ENCODE measurements at regions not wholly inside any gene's neighbourhood (a gene's known extent, or its start where the extent isn't known, plus 50 kb on each side); places are given as distances from the start of the nearest gene placed in this dataset.

DNA sequence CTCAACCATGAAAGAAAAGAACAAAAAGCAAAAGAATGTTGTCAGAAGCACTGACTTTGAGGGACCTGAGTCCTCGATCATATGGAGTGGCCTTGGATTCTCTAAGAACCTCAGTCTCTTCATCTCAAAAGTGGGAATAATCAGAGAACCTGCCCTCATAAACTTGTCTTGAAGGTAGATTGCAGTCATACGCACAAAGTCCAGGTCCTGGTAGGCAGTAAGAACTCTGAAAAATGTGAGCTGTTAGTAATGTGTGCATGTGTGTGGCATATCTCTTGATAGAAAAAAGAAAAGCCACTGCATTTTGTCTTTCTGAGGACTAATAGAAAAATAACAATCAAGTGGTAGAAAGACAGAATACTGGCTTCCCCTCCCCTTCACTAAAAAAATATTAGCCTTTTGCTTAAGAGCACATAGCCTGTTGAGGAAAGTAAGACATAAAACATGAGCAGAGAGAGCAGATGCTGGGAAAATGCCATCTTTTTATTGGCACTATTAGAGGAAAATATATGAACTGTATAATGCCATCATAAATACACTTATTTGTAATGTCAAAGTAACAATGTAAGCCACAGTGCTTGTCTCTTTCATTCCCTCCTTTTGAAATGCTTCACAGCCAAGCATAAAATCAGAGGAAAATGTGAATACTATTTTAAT lies 205.1 kb upstream of the TBX3 start:
- Histone ChIP-seq H3K36me3 (ENCODE audit: control insufficient read depth, insufficient read depth, low read length) (no peaks in the 10 kb centered on the region), H3K27me3 (ENCODE audit: control insufficient read depth, insufficient read depth, low read length) (no peaks in the 10 kb centered on the region), H3K27ac (ENCODE audit: insufficient read depth, low read length, poor library complexity, severe bottlenecking) (no peak overlapping the region), H3K4me3 (ENCODE audit: low read depth, low read length) (no peak overlapping the region), H3K4me1 (ENCODE audit: control insufficient read depth, insufficient read depth, low read length, poor library complexity, severe bottlenecking) (no peaks in the 10 kb centered on the region), H3K9me3 (ENCODE audit: control insufficient read depth in 2 of 2, low read length in 2 of 2) (no peaks in the 10 kb centered on the region)
- Mint-ChIP-seq H3K4me1 (no peaks in the 10 kb centered on the region), H3K36me3 (no peaks in the 10 kb centered on the region), H3K4me3 (no peak overlapping the region), H3K27me3 (no peaks in the 10 kb centered on the region), H3K27ac (no peak overlapping the region), H3K9me3 (peaks cover 0 to 4% (median 3%) of the 10 kb centered on the region in 7 donors)
- ATAC-seq (ENCODE audit: low read depth in 2 of 2) (no peak), DNase-seq (no peak)

DNA sequence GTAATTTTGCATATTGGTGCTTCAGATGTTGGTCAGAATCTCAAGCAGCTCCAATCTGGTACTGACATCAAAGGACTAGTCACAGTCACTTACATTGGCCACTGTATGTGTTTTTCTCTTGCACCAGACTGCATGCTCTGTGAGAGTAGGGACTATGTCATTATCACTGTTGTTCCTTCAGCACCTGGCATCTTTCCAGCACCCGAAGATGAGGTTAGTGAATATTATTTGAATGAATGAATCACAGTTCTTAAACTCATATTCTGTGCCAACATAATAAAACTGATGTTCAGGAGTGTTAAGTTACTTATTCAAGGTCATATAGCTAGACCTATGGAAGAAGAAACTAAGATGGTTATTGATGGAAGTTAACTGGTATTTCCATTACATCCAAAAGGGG lies 204.5 kb upstream of the TBX3 start:
- Histone ChIP-seq H3K4me1 (ENCODE audit: control insufficient read depth, insufficient read depth, low read length, poor library complexity, severe bottlenecking) (no peaks in the 10 kb centered on the region), H3K36me3 (ENCODE audit: control insufficient read depth, insufficient read depth, low read length) (no peaks in the 10 kb centered on the region), H3K27ac (ENCODE audit: insufficient read depth, low read length, poor library complexity, severe bottlenecking) (no peak overlapping the region), H3K9me3 (ENCODE audit: control insufficient read depth in 2 of 2, low read length in 2 of 2) (no peaks in the 10 kb centered on the region), H3K27me3 (ENCODE audit: control insufficient read depth, insufficient read depth, low read length) (no peaks in the 10 kb centered on the region), H3K4me3 (ENCODE audit: low read depth, low read length) (no peak overlapping the region)
- DNase-seq, result no peak
- no peak overlapping the region for H3K4me3 Mint-ChIP-seq
- no peaks in the 10 kb centered on the region for H3K27me3 Mint-ChIP-seq
- no peaks in the 10 kb centered on the region for H3K36me3 Mint-ChIP-seq
- H3K27ac Mint-ChIP-seq, result no peak overlapping the region
- peaks cover 0 to 4% (median 3%) of the 10 kb centered on the region in 7 donors for H3K9me3 Mint-ChIP-seq
- H3K4me1 Mint-ChIP-seq, result no peaks in the 10 kb centered on the region
- ATAC-seq (ENCODE audit: low read depth in 2 of 2), result no peak

DNA sequence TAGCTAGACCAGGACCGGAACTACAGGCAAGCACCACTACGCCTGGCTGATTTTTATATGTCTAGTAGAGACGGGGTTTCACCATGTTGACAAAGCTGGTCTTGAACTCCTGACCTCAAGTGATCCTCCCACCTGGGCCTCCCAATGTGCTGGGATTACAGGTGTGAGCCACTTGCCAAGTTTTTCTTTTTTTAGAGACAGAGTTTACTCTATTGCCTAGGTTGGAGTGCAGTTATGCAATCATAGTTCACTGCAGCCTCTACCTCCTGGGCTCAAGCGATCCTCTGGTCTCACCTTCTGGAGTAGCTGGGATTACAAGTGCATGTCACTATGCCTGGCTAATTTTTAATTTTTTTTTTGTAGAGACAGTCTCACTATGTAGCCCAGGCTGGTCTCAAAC lies 201.5 kb upstream of the TBX3 start:
- no peak overlapping the region for H3K4me3 ChIP-seq (ENCODE audit: low read depth, low read length)
- H3K27me3 ChIP-seq (ENCODE audit: control insufficient read depth, insufficient read depth, low read length), result no peaks in the 10 kb centered on the region
- no peaks in the 10 kb centered on the region for H3K9me3 ChIP-seq (ENCODE audit: control insufficient read depth in 2 of 2, low read length in 2 of 2)
- no peaks in the 10 kb centered on the region for H3K4me1 ChIP-seq (ENCODE audit: control insufficient read depth, insufficient read depth, low read length, poor library complexity, severe bottlenecking)
- no peak overlapping the region for H3K27ac Mint-ChIP-seq
- no peak for DNase-seq
- no peak overlapping the region for H3K27ac ChIP-seq (ENCODE audit: insufficient read depth, low read length, poor library complexity, severe bottlenecking)
- H3K36me3 Mint-ChIP-seq, result no peaks in the 10 kb centered on the region
- H3K36me3 ChIP-seq (ENCODE audit: control insufficient read depth, insufficient read depth, low read length), result no peaks in the 10 kb centered on the region
- no peaks in the 10 kb centered on the region for H3K4me1 Mint-ChIP-seq
- no peaks in the 10 kb centered on the region for H3K27me3 Mint-ChIP-seq
- no peak overlapping the region for H3K4me3 Mint-ChIP-seq
- H3K9me3 Mint-ChIP-seq, result peaks cover 0 to 10% (median 3%) of the 10 kb centered on the region in 7 donors
- ATAC-seq (ENCODE audit: low read depth in 2 of 2), result no peak

DNA sequence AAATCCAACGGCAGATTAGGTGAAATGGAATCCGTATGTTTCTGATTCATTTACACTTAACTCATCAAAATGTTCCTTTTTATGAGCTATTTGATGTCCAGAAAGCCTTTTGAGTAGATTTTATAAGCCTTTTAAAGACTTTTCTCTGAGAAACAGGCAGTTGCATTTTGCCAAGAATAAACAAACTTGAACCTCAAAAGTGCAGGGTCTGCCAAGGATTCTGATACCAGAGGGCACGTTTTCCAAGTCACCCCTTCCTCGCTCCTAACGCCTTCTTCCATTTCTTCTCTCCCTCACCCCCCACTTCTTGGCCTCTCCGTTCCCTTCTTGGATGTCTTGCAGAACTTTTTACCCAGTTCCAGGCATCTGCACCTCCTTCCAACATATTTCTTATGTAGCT lies 200.6 kb upstream of the TBX3 start:
- H3K4me1 Mint-ChIP-seq, result no peaks in the 10 kb centered on the region
- Histone ChIP-seq H3K4me3 (ENCODE audit: low read depth, low read length) (no peak overlapping the region), H3K4me1 (ENCODE audit: control insufficient read depth, insufficient read depth, low read length, poor library complexity, severe bottlenecking) (no peaks in the 10 kb centered on the region), H3K36me3 (ENCODE audit: control insufficient read depth, insufficient read depth, low read length) (no peaks in the 10 kb centered on the region), H3K9me3 (ENCODE audit: control insufficient read depth in 2 of 2, low read length in 2 of 2) (no peaks in the 10 kb centered on the region), H3K27me3 (ENCODE audit: control insufficient read depth, insufficient read depth, low read length) (no peaks in the 10 kb centered on the region), H3K27ac (ENCODE audit: insufficient read depth, low read length, poor library complexity, severe bottlenecking) (no peak overlapping the region)
- no peaks in the 10 kb centered on the region for H3K27me3 Mint-ChIP-seq
- H3K4me3 Mint-ChIP-seq, result no peak overlapping the region
- ATAC-seq (ENCODE audit: low read depth in 2 of 2) (no peak), DNase-seq (no peak)
- H3K27ac Mint-ChIP-seq, result no peak overlapping the region
- peaks cover 0 to 10% (median 3%) of the 10 kb centered on the region in 7 donors for H3K9me3 Mint-ChIP-seq
- H3K36me3 Mint-ChIP-seq, result no peaks in the 10 kb centered on the region

DNA sequence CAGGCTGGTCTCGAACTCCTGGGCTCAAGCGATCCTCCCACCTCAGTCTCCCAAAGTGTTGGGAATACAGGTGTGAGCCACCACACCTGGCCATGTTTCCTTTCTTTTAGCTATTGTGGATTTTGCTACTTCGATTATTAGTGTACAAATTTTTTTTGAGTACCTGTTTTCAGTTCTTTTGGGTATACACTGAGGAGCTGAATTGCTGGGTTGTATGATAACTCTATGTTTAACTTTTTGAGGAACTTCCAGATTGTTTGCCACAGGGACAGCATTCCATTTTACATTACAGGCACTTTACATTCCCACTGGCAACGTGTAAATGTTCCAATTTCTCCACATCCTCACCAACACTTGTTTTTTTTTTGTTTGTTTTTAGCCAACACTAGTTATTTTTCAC lies 198.1 kb upstream of the TBX3 start:
- no peak overlapping the region for H3K27ac ChIP-seq (ENCODE audit: insufficient read depth, low read length, poor library complexity, severe bottlenecking)
- no peaks in the 10 kb centered on the region for H3K27me3 Mint-ChIP-seq
- H3K4me1 Mint-ChIP-seq, result no peaks in the 10 kb centered on the region
- H3K4me1 ChIP-seq (ENCODE audit: control insufficient read depth, insufficient read depth, low read length, poor library complexity, severe bottlenecking), result no peaks in the 10 kb centered on the region
- H3K36me3 ChIP-seq (ENCODE audit: control insufficient read depth, insufficient read depth, low read length), result no peaks in the 10 kb centered on the region
- H3K4me3 Mint-ChIP-seq, result no peak overlapping the region
- no peaks in the 10 kb centered on the region for H3K36me3 Mint-ChIP-seq
- H3K9me3 ChIP-seq (ENCODE audit: control insufficient read depth in 2 of 2, low read length in 2 of 2), result no peaks in the 10 kb centered on the region
- no peak overlapping the region for H3K27ac Mint-ChIP-seq
- no peak for DNase-seq
- no peak overlapping the region for H3K4me3 ChIP-seq (ENCODE audit: low read depth, low read length)
- no peak for ATAC-seq (ENCODE audit: low read depth in 2 of 2)
- H3K9me3 Mint-ChIP-seq, result peaks cover 0 to 10% (median 4%) of the 10 kb centered on the region in 7 donors
- no peaks in the 10 kb centered on the region for H3K27me3 ChIP-seq (ENCODE audit: control insufficient read depth, insufficient read depth, low read length)

DNA sequence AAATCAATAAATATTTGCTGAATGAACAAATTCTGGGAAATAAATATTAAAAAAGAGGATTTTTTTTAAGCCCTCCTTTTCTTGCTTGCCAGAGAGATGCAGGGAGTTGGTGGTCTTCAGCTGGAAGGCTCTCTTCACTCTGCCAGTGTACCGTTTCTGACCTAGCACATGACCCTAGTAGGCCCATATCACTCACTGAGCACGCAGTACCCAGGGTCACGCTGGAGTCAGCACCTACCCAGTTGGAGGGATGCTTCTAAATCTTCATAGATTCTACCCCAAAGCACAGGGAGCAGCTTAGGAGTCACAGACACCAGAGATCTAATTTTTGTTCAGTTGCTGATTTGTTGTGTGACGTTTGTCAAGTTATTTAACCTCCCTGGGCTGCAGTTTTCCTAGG lies 195.4 kb upstream of the TBX3 start:
- ATAC-seq (ENCODE audit: low read depth in 2 of 2), result no peak
- H3K27me3 Mint-ChIP-seq, result no peaks in the 10 kb centered on the region
- Histone ChIP-seq H3K4me1 (ENCODE audit: control insufficient read depth, insufficient read depth, low read length, poor library complexity, severe bottlenecking) (no peaks in the 10 kb centered on the region), H3K27ac (ENCODE audit: insufficient read depth, low read length, poor library complexity, severe bottlenecking) (no peak overlapping the region), H3K27me3 (ENCODE audit: control insufficient read depth, insufficient read depth, low read length) (no peaks in the 10 kb centered on the region), H3K36me3 (ENCODE audit: control insufficient read depth, insufficient read depth, low read length) (no peaks in the 10 kb centered on the region), H3K4me3 (ENCODE audit: low read depth, low read length) (no peak overlapping the region), H3K9me3 (ENCODE audit: control insufficient read depth in 2 of 2, low read length in 2 of 2) (no peaks in the 10 kb centered on the region)
- no peaks in the 10 kb centered on the region for H3K36me3 Mint-ChIP-seq
- peaks cover 0 to 10% (median 3%) of the 10 kb centered on the region in 7 donors for H3K9me3 Mint-ChIP-seq
- DNase-seq, result no peak
- H3K4me1 Mint-ChIP-seq, result no peaks in the 10 kb centered on the region
- no peak overlapping the region for H3K4me3 Mint-ChIP-seq
- peak overlapping the region in 1 of 3 donors; percentile 65 for H3K27ac Mint-ChIP-seq

DNA sequence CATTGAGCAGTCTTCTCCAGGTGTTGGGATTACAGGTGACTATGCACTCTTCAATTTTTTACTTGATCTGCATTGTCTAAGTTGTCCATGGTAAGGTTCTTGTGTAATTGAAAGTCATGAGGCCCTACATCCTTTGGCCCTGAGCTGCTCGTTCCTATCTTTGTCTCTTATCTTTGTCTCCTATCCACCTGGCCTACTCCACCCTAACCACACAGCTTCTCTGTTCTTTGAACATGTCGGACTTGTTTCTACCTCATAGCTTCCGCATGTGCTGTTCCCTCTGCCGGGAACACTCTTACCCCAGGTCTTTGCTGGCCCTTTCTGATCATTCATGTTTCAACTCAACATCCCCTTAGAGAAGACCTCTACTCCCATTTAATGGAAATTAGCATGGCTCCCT lies 194.8 kb upstream of the TBX3 start:
- no peak overlapping the region for H3K27ac Mint-ChIP-seq
- Histone ChIP-seq H3K9me3 (ENCODE audit: control insufficient read depth in 2 of 2, low read length in 2 of 2) (no peaks in the 10 kb centered on the region), H3K4me3 (ENCODE audit: low read depth, low read length) (no peak overlapping the region), H3K27ac (ENCODE audit: insufficient read depth, low read length, poor library complexity, severe bottlenecking) (no peak overlapping the region), H3K36me3 (ENCODE audit: control insufficient read depth, insufficient read depth, low read length) (no peaks in the 10 kb centered on the region), H3K4me1 (ENCODE audit: control insufficient read depth, insufficient read depth, low read length, poor library complexity, severe bottlenecking) (no peaks in the 10 kb centered on the region), H3K27me3 (ENCODE audit: control insufficient read depth, insufficient read depth, low read length) (no peaks in the 10 kb centered on the region)
- no peaks in the 10 kb centered on the region for H3K36me3 Mint-ChIP-seq
- H3K27me3 Mint-ChIP-seq, result no peaks in the 10 kb centered on the region
- no peaks in the 10 kb centered on the region for H3K4me1 Mint-ChIP-seq
- DNase-seq (no peak), ATAC-seq (ENCODE audit: low read depth in 2 of 2) (no peak)
- H3K9me3 Mint-ChIP-seq, result peaks cover 0 to 10% (median 3%) of the 10 kb centered on the region in 7 donors
- H3K4me3 Mint-ChIP-seq, result no peak overlapping the region

DNA sequence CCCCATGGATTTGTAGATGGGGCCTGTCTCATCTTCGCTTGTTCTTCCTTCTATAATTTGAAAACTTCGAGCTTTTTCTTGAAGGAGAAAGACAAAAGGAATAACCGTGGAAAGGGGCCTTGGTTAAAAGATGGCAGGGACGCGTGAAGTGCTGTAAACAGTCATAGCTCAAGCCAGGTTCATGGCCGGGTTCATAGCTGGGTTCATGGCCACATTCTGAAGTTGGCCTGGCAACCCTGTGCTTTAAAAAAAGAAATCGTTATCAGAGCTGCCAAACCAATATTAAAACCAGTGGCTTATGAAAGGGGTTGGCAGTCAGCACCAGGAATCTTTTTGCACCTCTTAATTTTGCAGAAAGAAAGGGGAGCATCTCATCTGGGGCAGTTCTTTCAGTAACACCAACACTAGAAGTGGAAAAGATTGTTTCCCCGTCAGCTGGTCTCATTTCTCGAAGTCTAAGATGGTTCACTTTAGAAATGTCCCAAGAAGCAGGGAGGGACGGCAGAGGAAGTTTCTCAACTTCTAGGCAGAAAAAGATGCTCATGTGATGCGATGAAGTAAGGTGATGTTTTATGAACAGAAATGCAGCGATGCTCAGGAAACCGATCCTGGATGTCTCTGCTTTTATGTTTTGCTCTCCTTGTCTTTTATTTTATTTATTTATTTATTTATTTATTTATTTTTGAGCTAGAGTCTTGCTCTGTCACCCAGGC lies 193.1 kb upstream of the TBX3 start:
- no peaks in the 10 kb centered on the region for H3K27me3 ChIP-seq (ENCODE audit: control insufficient read depth, insufficient read depth, low read length)
- H3K27me3 Mint-ChIP-seq, result no peaks in the 10 kb centered on the region
- H3K27ac Mint-ChIP-seq, result no peak overlapping the region

More for the DNA sequence above, 193.1 kb upstream of the TBX3 start:
- no peaks in the 10 kb centered on the region for H3K36me3 Mint-ChIP-seq
- peaks cover 0 to 7% (median 1%) of the 10 kb centered on the region in 7 donors for H3K9me3 Mint-ChIP-seq
- no peak overlapping the region for H3K4me3 ChIP-seq (ENCODE audit: low read depth, low read length)
- H3K4me1 Mint-ChIP-seq, result no peaks in the 10 kb centered on the region
- no peak for ATAC-seq (ENCODE audit: low read depth in 2 of 2)
- H3K36me3 ChIP-seq (ENCODE audit: control insufficient read depth, insufficient read depth, low read length), result no peaks in the 10 kb centered on the region
- no peak overlapping the region for H3K4me3 Mint-ChIP-seq
- H3K27ac ChIP-seq (ENCODE audit: insufficient read depth, low read length, poor library complexity, severe bottlenecking), result no peak overlapping the region
- DNase-seq, result no peak
- H3K9me3 ChIP-seq (ENCODE audit: control insufficient read depth in 2 of 2, low read length in 2 of 2), result no peaks in the 10 kb centered on the region
- no peaks in the 10 kb centered on the region for H3K4me1 ChIP-seq (ENCODE audit: control insufficient read depth, insufficient read depth, low read length, poor library complexity, severe bottlenecking)
